ENCODE measurements at regions not wholly inside any gene's neighbourhood (a gene's known extent, or its start where the extent isn't known, plus 50 kb on each side); places are given as distances from the start of the nearest gene placed in this dataset.
"Not testable (repeated sequence)": the region's sequence is repeated elsewhere in the genome, so short reads cannot be mapped to it uniquely, and the experiment has no call there.

DNA sequence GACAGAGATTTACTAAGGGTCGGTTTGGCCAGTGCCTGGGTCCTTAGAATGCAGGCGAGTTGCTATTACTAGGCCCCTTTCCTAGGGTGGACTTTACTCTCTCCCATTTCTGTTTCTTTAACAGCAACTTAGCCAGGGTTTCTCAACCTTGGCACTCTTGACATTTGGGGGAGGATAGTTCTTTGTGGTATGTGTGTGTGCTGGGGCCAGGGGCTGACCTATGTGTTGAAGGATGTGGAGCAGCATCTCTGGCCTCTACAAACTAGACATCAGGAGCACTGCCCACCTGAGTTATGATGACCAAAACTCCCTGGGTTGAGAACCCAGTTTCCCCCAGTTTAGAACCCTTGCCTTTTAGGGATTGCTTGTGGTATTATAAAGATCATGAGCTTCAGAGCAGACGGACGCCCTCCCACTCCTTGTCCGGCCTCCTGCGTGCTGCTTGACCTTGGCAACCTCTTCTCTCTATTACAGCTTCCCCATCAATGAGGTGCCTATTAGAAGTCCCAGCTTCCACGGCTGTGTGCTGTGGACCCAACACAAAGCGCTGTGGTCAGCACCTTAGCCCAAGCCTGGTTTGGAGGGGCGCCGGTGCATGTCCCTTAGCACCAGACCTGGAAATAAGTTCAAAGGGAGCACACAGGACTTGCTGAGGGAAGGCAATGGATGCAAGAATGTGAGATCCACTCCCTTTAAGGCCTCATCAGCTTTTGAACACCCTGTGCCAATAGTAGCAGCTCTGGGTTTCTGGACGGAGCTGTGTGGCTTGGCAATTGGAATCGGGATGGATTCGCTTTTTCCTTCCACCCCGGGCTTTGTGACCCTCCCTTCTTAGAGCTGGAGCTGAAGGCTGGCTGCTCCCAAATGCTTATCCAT is 239.2 kb upstream of the MAF start:
- Histone ChIP-seq H3K27me3 (no peaks in the 10 kb centered on the region), H3K4me1 (no peaks in the 10 kb centered on the region), H3K36me3 (no peaks in the 10 kb centered on the region), H3K9me3 (no peaks in the 10 kb centered on the region), H3K27ac (peak overlapping the region in 1 of 4 donors; percentile 37), H3K4me3 (no peak overlapping the region)
- TF ChIP-seq, protein P1, sequence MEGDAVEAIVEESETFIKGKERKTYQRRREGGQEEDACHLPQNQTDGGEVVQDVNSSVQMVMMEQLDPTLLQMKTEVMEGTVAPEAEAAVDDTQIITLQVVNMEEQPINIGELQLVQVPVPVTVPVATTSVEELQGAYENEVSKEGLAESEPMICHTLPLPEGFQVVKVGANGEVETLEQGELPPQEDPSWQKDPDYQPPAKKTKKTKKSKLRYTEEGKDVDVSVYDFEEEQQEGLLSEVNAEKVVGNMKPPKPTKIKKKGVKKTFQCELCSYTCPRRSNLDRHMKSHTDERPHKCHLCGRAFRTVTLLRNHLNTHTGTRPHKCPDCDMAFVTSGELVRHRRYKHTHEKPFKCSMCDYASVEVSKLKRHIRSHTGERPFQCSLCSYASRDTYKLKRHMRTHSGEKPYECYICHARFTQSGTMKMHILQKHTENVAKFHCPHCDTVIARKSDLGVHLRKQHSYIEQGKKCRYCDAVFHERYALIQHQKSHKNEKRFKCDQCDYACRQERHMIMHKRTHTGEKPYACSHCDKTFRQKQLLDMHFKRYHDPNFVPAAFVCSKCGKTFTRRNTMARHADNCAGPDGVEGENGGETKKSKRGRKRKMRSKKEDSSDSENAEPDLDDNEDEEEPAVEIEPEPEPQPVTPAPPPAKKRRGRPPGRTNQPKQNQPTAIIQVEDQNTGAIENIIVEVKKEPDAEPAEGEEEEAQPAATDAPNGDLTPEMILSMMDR (IDR thresholded peaks at IDR 0.05): no peak
- no peak for TF ChIP-seq POLR2A (IDR thresholded peaks at IDR 0.05)
- no peak for DNase-seq

DNA sequence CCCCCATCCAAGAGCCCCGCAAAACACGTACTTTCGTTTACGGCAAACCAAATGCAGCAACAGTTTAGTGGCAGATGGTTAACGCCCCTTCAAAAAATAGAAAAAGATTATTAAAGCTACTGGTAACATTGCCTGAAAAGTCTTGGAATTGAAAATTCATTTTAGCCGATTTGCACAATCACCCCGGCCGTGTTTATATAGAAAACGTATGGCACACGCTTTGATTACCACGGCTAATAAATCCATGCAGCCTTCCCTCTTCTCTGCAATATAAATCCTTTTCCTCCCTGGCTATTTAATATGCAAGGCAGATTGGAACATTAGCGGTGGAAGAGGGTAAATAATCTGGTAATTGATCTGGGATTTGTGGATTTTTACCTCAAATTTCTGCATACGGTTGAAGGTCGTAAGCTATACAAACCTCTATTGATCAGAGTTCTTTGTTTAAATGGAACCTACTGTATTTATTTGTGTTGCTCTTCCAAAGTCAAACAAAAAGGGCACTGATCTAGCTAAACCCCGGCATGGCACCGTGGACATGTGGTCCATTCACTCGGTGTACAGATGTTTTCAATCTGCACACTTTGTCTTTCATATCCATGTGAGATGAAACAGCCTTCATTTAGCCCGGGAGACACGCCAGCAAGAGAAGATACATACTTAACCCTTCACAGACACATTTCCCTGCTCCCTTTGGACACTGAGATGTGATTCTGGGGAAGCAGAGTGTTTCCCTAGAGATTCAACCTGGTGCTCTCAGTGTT is 238.1 kb upstream of the MAF start:
- Histone ChIP-seq H3K9me3 (no peaks in the 10 kb centered on the region), H3K4me3 (no peak overlapping the region), H3K27me3 (no peaks in the 10 kb centered on the region), H3K4me1 (no peaks in the 10 kb centered on the region), H3K27ac (peak overlapping the region in 1 of 4 donors; percentile 37), H3K36me3 (no peaks in the 10 kb centered on the region)
- TF ChIP-seq, protein P1 (IDR thresholded peaks at IDR 0.05): no peak
- TF ChIP-seq POLR2A (IDR thresholded peaks at IDR 0.05): no peak
- DNase-seq: no peak

DNA sequence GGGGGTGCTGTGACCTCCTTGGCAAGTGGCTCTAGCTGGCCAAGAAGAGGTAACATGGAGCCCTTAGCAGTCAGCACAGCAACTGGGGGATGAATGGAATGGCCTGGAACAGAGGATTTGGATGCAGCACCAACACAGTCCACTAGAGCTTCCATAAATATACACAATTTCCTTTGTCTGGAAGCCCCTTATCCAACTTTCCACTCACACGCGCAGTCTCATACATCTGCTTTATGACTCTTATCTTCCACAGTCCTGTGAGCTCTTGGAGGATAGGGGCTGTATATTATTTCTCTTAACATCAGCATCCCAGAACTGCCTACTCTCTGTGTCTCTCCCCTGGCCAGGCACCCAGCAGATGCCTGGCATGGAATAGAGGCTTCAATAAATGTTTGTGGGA is 235.6 kb upstream of the MAF start:
- no peak overlapping the region for H3K27ac ChIP-seq
- DNase-seq: no peak
- no peaks in the 10 kb centered on the region for H3K4me1 ChIP-seq
- no peaks in the 10 kb centered on the region for H3K27me3 ChIP-seq
- H3K36me3 ChIP-seq: no peaks in the 10 kb centered on the region
- no peak overlapping the region for H3K4me3 ChIP-seq
- TF ChIP-seq, protein P1 (IDR thresholded peaks at IDR 0.05): no peak
- no peak for TF ChIP-seq POLR2A (IDR thresholded peaks at IDR 0.05)
- H3K9me3 ChIP-seq: no peaks in the 10 kb centered on the region

DNA sequence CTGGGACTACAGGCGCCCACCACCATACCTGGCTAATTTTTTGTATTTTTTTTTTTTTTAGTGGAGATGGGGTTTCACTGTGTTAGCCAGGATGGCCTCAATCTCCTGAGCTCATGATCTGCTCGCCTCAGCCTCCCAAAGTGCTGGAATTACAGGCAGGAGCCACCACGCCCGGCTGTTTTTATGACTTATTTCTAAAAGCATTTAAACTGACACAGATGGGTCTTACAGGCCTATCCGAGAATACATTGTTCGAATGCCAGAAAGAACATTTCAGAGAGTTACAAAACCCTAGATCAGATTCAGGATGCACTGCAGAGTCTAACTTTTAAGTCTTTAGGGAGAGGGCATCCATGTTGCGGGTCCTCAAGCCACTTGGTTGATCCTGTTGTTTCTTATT is 234.7 kb upstream of the MAF start:
- DNase-seq: no peak
- H3K4me1 ChIP-seq: no peaks in the 10 kb centered on the region
- no peak overlapping the region for H3K27ac ChIP-seq
- no peak overlapping the region for H3K4me3 ChIP-seq
- no peaks in the 10 kb centered on the region for H3K27me3 ChIP-seq
- no peaks in the 10 kb centered on the region for H3K9me3 ChIP-seq
- TF ChIP-seq POLR2A (IDR thresholded peaks at IDR 0.05): no peak
- TF ChIP-seq, protein P1 (IDR thresholded peaks at IDR 0.05): no peak
- no peaks in the 10 kb centered on the region for H3K36me3 ChIP-seq

DNA sequence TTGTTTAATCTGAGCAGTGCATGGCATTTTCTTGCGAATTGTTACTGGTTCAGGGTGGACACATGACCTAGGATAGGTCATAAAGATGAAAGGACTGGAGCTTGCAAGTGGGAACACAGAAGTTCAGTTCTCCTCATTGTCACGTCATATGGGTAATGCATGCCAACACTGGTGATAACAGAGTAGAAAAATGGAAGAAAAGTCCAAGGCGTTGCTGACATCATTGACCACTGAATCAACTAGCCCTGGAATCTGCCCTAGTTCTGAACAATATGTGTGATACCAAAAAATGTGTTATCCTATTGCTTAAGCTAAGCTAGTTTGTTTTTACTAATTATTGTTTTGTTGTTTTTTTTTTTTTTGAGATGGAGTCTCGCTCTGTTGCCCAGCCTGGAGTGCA is 234.2 kb upstream of the MAF start:
- Histone ChIP-seq H3K27me3 (no peaks in the 10 kb centered on the region), H3K9me3 (no peaks in the 10 kb centered on the region), H3K27ac (no peak overlapping the region), H3K4me1 (no peaks in the 10 kb centered on the region), H3K4me3 (no peak overlapping the region), H3K36me3 (no peaks in the 10 kb centered on the region)
- TF ChIP-seq, protein P1 (IDR thresholded peaks at IDR 0.05): no peak
- no peak for TF ChIP-seq POLR2A (IDR thresholded peaks at IDR 0.05)
- DNase-seq: no peak

DNA sequence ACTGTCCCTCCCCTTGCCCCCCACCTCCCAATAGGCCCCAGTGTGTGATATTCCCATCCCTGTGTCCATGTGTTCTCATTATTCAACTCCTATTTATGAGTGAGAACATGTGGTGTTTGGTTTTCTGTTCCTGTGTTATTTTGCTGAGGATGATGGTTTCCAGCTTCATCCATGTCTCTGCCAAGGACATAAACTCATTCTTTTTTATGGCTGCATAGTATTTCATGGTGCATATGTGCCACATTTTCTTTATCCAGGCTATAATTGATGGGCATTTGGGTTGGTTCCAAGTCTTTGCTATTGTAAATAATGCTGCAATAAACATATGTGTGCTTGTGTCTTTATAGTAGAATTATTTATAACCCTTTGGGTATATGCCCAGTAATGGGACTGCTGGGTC is 233.5 kb upstream of the MAF start:
- not testable (repeated sequence) for H3K27ac ChIP-seq, H3K4me1 ChIP-seq, H3K9me3 ChIP-seq, H3K36me3 ChIP-seq, H3K27me3 ChIP-seq, H3K4me3 ChIP-seq, DNase-seq

All from Peyer's patch (tissue), 4 donors.